ENCODE measurements at regions not wholly inside any gene's neighbourhood (a gene's known extent, or its start where the extent isn't known, plus 50 kb on each side); places are given as distances from the start of the nearest gene placed in this dataset.

DNA sequence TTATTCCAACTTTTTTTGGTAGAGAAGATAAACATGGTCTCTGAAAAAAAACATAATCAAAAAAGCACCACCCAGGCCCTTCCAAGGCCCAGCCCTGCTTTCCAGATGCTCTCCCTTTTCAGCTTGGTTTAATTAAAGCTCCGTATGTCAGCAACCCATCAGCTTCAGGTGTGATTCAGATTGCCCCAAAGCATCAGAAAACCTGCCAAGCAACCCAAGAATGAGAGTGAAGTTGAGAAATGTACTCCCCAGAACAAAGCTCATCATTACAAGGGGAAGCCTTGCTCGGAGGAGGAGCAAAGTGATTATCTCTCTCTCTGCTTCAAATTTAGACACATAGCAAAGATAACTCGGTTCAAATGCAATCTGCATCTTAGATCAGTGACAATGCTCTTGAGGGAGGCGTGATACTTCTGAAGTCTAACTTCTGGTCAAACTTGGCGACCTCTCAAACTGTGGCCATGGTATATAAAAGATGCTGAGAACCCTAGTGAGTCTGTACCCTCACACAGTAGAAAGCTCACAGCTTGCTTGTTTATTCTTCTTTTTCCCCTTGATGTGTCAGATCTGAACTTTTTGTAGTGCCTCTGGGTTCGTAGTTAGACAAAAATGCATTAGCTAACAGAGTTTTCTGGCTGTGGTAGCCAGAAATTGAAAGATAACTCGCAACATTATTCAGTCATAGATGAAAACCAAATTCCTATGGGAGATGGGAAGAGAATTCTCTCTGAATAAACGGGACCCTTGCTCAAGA is 63.3 kb upstream of the ZC3H11B start:
- Histone ChIP-seq H3K27me3 (no peaks in the 10 kb centered on the region), H3K36me3 (no peaks in the 10 kb centered on the region), H3K4me1 (ENCODE audit: insufficient read depth) (no peaks in the 10 kb centered on the region), H3K4me3 (no peak overlapping the region), H3K27ac (no peak overlapping the region), H3K9me3 (no peaks in the 10 kb centered on the region)
- TF ChIP-seq, protein P1, sequence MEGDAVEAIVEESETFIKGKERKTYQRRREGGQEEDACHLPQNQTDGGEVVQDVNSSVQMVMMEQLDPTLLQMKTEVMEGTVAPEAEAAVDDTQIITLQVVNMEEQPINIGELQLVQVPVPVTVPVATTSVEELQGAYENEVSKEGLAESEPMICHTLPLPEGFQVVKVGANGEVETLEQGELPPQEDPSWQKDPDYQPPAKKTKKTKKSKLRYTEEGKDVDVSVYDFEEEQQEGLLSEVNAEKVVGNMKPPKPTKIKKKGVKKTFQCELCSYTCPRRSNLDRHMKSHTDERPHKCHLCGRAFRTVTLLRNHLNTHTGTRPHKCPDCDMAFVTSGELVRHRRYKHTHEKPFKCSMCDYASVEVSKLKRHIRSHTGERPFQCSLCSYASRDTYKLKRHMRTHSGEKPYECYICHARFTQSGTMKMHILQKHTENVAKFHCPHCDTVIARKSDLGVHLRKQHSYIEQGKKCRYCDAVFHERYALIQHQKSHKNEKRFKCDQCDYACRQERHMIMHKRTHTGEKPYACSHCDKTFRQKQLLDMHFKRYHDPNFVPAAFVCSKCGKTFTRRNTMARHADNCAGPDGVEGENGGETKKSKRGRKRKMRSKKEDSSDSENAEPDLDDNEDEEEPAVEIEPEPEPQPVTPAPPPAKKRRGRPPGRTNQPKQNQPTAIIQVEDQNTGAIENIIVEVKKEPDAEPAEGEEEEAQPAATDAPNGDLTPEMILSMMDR (IDR thresholded peaks at IDR 0.05), result no peak
- TF ChIP-seq EP300 (IDR thresholded peaks at IDR 0.05) (no peak), POLR2A (IDR thresholded peaks at IDR 0.05) (no peak)
- WGBS, 3 donors, result 65 to 78% (median 76%) methylated on average over 8 of the region's 8 CpGs
- intact Hi-C loops (cut with DNase I), result no loop called here
- DNase-seq, result no peak

DNA sequence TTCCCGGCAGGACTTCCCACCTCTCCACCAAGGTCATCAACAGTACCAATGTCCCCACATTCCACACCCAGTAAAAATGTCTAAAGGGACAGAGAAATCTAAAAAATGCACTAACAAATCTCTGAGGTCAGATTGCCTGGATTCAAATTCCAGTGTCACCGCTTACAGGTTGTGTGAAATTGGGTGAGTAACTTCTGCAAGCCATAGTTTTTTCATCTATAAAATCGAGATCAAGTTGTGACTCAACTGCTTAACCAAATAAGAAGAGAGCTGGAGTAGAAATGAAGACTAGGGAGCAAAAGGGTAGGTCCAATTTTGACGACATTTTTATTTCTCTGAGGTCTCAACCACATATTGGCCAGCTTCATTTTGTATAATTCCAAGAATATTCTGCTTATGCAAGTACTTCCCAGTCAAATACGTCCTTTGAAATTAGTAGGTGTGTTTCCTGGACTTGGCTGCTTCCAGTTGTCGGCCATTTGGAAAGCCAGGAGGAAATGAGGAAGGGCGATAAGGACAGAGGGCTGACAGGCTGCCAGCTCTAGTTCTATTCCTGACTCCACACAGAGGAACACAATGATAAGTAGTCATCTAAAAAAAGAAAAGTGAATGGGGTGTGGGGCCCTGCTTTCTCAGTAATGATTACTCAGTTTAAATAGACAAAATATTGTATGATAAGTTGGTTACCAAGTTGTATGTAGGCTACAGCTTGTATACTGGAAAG is 57.7 kb upstream of the ZC3H11B start:
- Histone ChIP-seq H3K4me1 (ENCODE audit: insufficient read depth) (no peaks in the 10 kb centered on the region), H3K4me3 (no peak overlapping the region), H3K9me3 (no peaks in the 10 kb centered on the region), H3K36me3 (no peaks in the 10 kb centered on the region), H3K27ac (no peak overlapping the region), H3K27me3 (no peaks in the 10 kb centered on the region)
- 49 to 52% (median 51%) methylated on average over 7 of the region's 7 CpGs for WGBS, 3 donors
- intact Hi-C loops (cut with DNase I), result no loop called here
- TF ChIP-seq EP300 (IDR thresholded peaks at IDR 0.05) (no peak), POLR2A (IDR thresholded peaks at IDR 0.05) (no peak)
- TF ChIP-seq, protein P1 (IDR thresholded peaks at IDR 0.05), result no peak
- peak in 1 of 5 donors; percentile 30 for DNase-seq

DNA sequence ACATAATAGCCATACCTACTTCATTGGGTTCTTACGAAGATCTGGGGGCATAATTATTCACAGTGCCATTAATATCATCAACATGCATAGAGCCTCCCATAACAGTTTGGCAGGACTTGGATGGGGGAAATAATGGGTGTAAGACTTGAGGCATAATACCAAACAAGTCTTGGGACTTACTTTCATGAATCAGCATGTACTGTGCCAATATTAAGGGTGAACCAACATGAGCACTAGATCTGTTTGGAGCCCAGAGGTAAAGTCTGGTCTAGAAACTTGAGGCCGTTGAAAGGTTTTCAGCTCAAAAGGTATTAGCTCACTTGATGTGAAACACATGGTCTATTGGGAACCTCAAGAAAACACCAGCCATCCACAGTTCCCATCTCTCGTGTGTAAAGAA is 56.7 kb upstream of the ZC3H11B start:
- intact Hi-C loops (cut with DNase I), result loop anchor here in 3 of 4 donors (10.0 kb wide), 1 partner anchor 1345 kb away; no protein-coding TSS in a partner anchor
- H3K27ac ChIP-seq, result no peak overlapping the region
- WGBS, 3 donors, result 76 to 83% (median 80%) methylated on average over 3 of the region's 3 CpGs
- no peaks in the 10 kb centered on the region for H3K36me3 ChIP-seq
- no peak overlapping the region for H3K4me3 ChIP-seq
- no peak for DNase-seq
- TF ChIP-seq, protein P1 (IDR thresholded peaks at IDR 0.05), result no peak
- no peak for TF ChIP-seq POLR2A (IDR thresholded peaks at IDR 0.05)
- TF ChIP-seq EP300 (IDR thresholded peaks at IDR 0.05), result no peak
- H3K9me3 ChIP-seq, result no peaks in the 10 kb centered on the region
- no peaks in the 10 kb centered on the region for H3K27me3 ChIP-seq
- H3K4me1 ChIP-seq (ENCODE audit: insufficient read depth), result no peaks in the 10 kb centered on the region

DNA sequence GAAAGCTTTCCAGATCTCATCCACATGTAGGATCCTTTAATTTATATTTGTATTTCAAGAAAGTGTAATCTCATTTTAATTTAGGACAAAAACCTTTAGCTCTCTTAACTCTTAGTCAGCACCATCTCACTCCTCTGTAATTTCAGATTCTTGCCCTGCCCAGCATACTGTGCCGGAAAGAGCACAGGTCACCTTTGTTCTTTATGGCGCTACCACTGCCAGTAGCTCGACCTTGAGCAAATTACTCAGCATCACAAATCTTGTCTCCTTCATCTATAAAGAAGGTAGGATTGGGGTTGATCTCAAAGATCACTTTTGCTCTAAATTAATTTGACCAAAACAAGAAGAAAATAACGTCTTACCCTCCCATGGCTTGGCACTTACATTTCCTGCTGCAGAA is 56.1 kb upstream of the ZC3H11B start:
- TF ChIP-seq, protein P1 (IDR thresholded peaks at IDR 0.05), result no peak
- TF ChIP-seq POLR2A (IDR thresholded peaks at IDR 0.05) (no peak), EP300 (IDR thresholded peaks at IDR 0.05) (no peak)
- H3K27ac ChIP-seq, result no peak overlapping the region
- intact Hi-C loops (cut with DNase I), result loop anchor here in 3 of 4 donors (10.0 kb wide), 1 partner anchor 1344 kb away; no protein-coding TSS in a partner anchor
- 46 to 65% (median 51%) methylated on average over 4 of the region's 4 CpGs for WGBS, 3 donors
- DNase-seq, result no peak
- H3K27me3 ChIP-seq, result no peaks in the 10 kb centered on the region
- H3K4me1 ChIP-seq (ENCODE audit: insufficient read depth), result no peaks in the 10 kb centered on the region
- H3K36me3 ChIP-seq, result no peaks in the 10 kb centered on the region
- no peak overlapping the region for H3K4me3 ChIP-seq
- no peaks in the 10 kb centered on the region for H3K9me3 ChIP-seq

Measured in ovary (tissue), 7 donors.